ENCODE measurements at regions not wholly inside any gene's neighbourhood (a gene's known extent, or its start where the extent isn't known, plus 50 kb on each side); places are given as distances from the start of the nearest gene placed in this dataset.

DNA sequence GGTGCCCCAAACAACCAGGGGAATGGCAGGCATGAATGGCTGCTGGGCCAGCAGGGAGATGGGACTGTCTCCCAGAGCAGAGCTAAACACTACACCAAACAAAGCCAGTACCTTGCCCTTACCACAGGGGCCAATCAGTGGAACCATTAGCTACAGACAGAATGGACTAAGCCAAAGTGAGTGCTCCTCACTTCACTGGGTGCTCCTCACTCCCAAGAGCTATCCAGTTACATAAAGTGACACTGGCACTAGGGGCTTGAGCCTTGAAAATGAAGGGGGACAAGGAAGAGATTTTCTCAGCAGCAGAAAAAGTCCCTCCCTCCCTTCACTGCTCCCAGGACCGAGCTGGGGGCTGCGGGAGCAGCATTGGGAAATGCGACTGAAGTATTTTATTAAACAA, 110.9 kb upstream of the SHB start:
- TF ChIP-seq POLR2A (IDR thresholded peaks at IDR 0.05) = no peak
- TF ChIP-seq, protein P1, sequence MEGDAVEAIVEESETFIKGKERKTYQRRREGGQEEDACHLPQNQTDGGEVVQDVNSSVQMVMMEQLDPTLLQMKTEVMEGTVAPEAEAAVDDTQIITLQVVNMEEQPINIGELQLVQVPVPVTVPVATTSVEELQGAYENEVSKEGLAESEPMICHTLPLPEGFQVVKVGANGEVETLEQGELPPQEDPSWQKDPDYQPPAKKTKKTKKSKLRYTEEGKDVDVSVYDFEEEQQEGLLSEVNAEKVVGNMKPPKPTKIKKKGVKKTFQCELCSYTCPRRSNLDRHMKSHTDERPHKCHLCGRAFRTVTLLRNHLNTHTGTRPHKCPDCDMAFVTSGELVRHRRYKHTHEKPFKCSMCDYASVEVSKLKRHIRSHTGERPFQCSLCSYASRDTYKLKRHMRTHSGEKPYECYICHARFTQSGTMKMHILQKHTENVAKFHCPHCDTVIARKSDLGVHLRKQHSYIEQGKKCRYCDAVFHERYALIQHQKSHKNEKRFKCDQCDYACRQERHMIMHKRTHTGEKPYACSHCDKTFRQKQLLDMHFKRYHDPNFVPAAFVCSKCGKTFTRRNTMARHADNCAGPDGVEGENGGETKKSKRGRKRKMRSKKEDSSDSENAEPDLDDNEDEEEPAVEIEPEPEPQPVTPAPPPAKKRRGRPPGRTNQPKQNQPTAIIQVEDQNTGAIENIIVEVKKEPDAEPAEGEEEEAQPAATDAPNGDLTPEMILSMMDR (IDR thresholded peaks at IDR 0.05) = no peak
